HUES64 (cell line): ENCODE measurements at regions not wholly inside any gene's neighbourhood (a gene's known extent, or its start where the extent isn't known, plus 50 kb on each side); places are given as distances from the start of the nearest gene placed in this dataset.

Experiments
- H3K27ac ChIP-seq: 2 replicates; pipeline ENCODE4 v1.7.0; 2013; ENCODE audit warnings: low read depth, low read length, inconsistent platforms
- H3K27me3 ChIP-seq: 2 replicates; pipeline ENCODE4 v1.6.1; 2013; ENCODE audit warnings: mild to moderate bottlenecking, low read length; ENCODE audit not compliant: insufficient read depth
- H3K36me3 ChIP-seq: 2 replicates; pipeline ENCODE4 v1.6.1; 2013; ENCODE audit warnings: mild to moderate bottlenecking, low read length; ENCODE audit not compliant: insufficient read depth
- H3K4me1 ChIP-seq: 2 replicates; pipeline ENCODE4 v1.6.1; 2013; ENCODE audit warnings: mild to moderate bottlenecking, low read length, moderate library complexity; ENCODE audit not compliant: insufficient read depth
- H3K4me3 ChIP-seq: 2 replicates; pipeline ENCODE4 v1.5.1; 2013; ENCODE audit warnings: mild to moderate bottlenecking, low read length, moderate library complexity
- H3K9ac ChIP-seq: 2 replicates; pipeline ENCODE4 v1.6.1; 2013; ENCODE audit warnings: mild to moderate bottlenecking, low read depth, low read length
- H3K9me3 ChIP-seq: 2 replicates; pipeline ENCODE4 v1.6.1; 2013; ENCODE audit warnings: low read depth, low read length; ENCODE audit not compliant: insufficient read depth
- WGBS: fragments of 150-250, 120-280 bp; methylation state at CpG from one replicate; pipeline ENCODE4 v1.1.7; 2013; ENCODE audit warnings: missing lambda C conversion rate; 5-methylcytosine and 5-hydroxymethylcytosine counted together

DNA sequence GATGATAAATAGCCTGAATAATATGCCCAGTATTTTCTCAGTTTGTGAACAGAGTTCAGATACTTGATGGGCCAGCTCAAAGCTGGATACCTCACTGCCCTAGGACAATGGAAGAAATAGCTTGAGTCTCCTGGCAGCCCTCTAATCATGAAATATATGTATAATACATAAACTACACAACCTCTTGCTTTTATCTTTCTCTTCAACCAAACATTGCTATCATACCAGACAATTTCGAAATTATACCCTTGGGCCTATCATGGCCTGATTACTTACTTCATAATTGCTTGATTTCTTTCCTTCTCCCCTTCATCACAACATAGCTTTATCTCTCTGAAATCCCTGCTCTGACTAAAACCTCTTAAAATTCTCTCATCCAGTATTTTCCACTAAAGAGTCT, 1144.9 kb upstream of the C9orf72 start:
- Histone ChIP-seq H3K27me3 (no peaks in the 10 kb centered on the region), H3K9me3 (no peaks in the 10 kb centered on the region), H3K4me3 (no peak overlapping the region), H3K36me3 (no peaks in the 10 kb centered on the region), H3K27ac (no peak overlapping the region), H3K4me1 (no peaks in the 10 kb centered on the region), H3K9ac (no peak overlapping the region)
- WGBS = 94% methylated on average over 1 of the region's 1 CpG

DNA sequence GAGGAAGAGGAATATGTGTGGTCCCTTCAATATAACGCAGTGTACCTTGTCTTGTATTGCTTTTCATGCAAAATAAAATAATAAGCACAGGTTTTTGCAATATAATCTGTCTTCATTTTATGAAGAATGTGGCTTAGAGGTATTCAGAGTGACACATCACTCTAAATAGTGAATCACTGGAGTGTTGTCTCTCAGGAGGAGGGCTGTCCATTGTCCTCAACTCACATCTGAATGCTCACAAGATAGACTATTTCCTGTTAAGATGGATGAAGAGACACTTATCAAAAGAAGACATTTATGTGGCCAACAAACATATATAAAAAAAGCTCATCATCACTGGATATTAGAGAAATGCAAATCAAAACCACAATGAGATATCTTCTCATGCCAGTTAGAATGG, 1147.5 kb upstream of the C9orf72 start:
- no peak overlapping the region for H3K4me3 ChIP-seq
- H3K9ac ChIP-seq = no peak overlapping the region
- H3K27me3 ChIP-seq = no peaks in the 10 kb centered on the region
- H3K27ac ChIP-seq = no peak overlapping the region
- no peaks in the 10 kb centered on the region for H3K9me3 ChIP-seq
- no peaks in the 10 kb centered on the region for H3K36me3 ChIP-seq
- WGBS = 100% methylated on average over 1 of the region's 1 CpG
- no peaks in the 10 kb centered on the region for H3K4me1 ChIP-seq

DNA sequence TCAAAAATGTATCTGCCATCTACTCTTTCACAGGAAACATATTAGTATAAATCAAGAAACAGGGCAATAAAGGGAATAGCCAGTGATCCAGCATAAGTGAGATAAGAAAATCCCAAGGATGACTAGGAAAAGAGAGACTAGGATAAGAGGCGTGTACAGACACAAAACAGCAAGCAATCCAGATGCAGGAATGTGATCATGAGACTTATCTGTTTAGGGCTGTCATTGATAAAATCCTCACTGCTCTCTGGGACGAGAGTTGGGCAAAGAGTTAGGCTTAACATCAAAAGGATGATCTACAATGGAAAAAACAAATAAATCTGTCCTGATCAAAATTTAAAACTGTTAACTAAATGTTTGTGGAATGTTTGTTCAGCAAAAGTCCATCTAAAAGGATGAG, 1156.8 kb upstream of the C9orf72 start:
- Histone ChIP-seq H3K4me3 (no peak overlapping the region), H3K9ac (no peak overlapping the region), H3K27ac (no peak overlapping the region), H3K4me1 (no peaks in the 10 kb centered on the region), H3K27me3 (no peaks in the 10 kb centered on the region), H3K9me3 (no peaks in the 10 kb centered on the region), H3K36me3 (no peaks in the 10 kb centered on the region)
- WGBS = 91% methylated on average over 2 of the region's 2 CpGs

DNA sequence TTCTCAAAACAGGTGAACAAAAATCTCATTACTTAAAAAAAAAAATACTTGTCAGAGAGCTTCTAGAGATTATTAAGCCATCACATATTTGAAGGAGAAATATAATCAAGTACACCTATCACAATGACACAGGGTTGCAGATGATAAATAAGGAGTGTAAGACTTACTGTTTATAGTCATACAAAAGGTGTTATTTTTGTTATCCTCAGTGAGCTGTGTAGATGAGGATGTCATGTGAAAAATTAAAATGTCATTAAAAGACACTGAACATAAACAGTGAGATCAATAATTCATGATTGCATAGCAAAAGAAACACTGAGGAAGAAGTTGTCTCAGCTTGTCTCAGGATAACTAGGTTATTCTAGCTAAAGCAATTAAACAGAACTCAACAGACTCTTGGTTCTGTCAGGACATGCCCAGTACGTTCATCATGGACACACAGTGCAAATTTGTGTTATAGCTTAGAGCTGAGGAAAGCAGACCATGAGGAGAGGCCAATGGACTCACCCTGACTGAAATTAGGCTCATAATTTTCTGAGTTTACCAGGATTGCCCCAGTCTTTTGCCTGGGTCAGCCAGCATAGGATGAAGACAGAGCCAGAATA, 1162.6 kb upstream of the C9orf72 start:
- H3K4me3 ChIP-seq = no peak overlapping the region
- WGBS = 100% methylated on average over 1 of the region's 1 CpG
- no peak overlapping the region for H3K27ac ChIP-seq
- H3K9me3 ChIP-seq = no peaks in the 10 kb centered on the region
- no peaks in the 10 kb centered on the region for H3K36me3 ChIP-seq
- H3K27me3 ChIP-seq = no peaks in the 10 kb centered on the region
- H3K4me1 ChIP-seq = no peaks in the 10 kb centered on the region
- H3K9ac ChIP-seq = no peak overlapping the region

DNA sequence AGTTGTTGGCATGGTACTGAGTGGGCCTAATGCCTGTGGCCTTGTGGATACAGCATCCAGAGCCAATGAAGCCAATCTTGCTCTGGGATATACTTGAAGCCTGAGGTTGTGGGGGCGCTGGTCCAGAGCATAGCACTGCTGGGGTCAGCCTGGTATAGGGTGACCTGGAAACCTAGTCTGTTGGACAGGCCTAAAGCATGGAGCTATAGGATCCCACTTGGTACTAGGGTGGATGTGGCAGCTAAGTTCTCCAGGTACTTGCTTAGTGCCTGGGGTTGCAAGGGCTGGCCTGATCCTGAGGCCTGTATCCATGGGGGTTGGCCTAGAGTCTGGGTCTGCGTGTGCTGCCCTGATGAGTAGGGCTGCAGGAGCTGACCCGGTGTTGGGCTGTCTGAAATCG, 1168.2 kb upstream of the C9orf72 start:
- no peak overlapping the region for H3K9ac ChIP-seq
- no peak overlapping the region for H3K4me3 ChIP-seq
- H3K4me1 ChIP-seq = no peaks in the 10 kb centered on the region
- no peaks in the 10 kb centered on the region; the same call in 1 of the 2 replicates for H3K9me3 ChIP-seq
- H3K27me3 ChIP-seq = no peaks in the 10 kb centered on the region
- no peaks in the 10 kb centered on the region for H3K36me3 ChIP-seq
- H3K27ac ChIP-seq = no peak overlapping the region
- WGBS = 93% methylated on average over 4 of the region's 4 CpGs

DNA sequence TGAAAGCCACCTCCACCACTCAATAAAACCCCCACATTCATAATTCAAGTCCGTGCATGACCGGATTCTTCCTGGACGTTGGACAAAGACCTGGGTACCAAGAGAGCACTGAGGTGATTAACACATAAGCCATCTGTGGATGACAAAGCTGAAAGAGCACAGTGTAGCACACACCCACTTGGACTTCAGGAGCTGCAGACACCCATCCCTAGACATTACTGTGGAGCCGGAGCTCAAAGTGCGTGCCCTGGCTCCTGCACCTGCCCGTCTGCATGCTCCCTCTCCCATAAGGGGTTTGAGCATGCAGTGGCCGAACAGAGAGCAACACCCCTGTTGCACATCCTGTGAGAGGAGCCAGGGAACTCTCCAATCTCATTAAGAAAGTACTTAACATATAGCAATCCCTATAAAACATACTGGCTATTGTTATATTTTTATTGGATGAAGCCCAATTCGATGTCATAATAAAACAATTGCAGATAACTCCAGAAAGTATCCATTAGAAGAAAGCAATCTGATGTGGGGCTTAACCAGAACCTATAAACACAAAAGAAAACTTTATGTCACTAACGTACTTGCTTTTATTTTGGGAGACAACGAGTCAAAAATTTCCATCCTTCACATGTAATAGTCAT, 1174.2 kb upstream of the C9orf72 start:
- Histone ChIP-seq H3K4me1 (no peaks in the 10 kb centered on the region), H3K27me3 (no peaks in the 10 kb centered on the region), H3K27ac (no peak overlapping the region), H3K9ac (no peak overlapping the region), H3K9me3 (no peaks in the 10 kb centered on the region; the same call in 1 of the 2 replicates), H3K36me3 (no peaks in the 10 kb centered on the region), H3K4me3 (no peak overlapping the region)
- WGBS = 95% methylated on average over 10 of the region's 10 CpGs

DNA sequence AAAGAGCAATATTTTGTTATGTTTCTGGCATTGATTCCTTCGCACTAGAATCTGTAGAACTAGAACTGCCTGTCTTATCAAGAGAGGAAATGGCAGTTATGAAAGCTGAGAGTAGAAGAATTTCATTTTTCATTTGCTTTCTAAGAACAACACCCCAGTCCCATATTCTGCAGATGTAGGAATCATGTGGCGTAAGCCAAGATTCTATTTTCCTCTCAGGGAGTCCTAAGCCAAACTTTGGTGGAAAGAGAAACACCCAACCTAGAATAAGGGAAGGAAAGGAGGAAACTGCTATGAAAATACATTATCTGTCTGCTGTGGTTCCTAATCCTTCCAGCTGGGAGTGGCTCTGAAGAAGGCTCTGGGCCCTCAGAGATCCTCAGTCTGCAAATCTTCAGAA, 1176.9 kb upstream of the C9orf72 start:
- Histone ChIP-seq H3K36me3 (no peaks in the 10 kb centered on the region), H3K27ac (no peak overlapping the region), H3K9me3 (no peaks in the 10 kb centered on the region), H3K4me3 (no peak overlapping the region), H3K4me1 (no peaks in the 10 kb centered on the region), H3K9ac (no peak overlapping the region), H3K27me3 (no peaks in the 10 kb centered on the region)
- 100% methylated on average over 1 of the region's 2 CpGs for WGBS

DNA sequence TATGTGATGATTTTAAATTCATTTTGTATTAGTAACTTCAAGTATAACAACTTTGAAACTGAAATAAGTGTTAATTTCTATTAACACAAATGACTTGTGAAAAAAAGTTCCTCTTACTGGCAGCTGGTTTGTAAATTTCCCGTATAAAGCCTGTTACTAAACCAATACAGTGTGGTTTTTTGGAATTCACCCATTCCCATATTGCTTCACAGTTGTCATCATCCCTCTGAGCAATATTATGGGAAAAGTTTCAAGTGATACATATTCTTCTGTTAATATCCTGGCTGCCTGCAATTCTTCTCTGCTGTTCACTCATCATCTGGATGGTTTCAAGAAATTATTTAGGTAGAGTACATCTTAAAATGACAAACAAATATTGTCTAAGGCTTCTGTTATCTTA, 1185.1 kb upstream of the C9orf72 start:
- Histone ChIP-seq H3K36me3 (no peaks in the 10 kb centered on the region), H3K4me1 (peaks cover 14% of the 10 kb centered on the region), H3K4me3 (no peak overlapping the region), H3K9ac (no peak overlapping the region), H3K27ac (no peak overlapping the region), H3K9me3 (no peaks in the 10 kb centered on the region), H3K27me3 (no peaks in the 10 kb centered on the region)
- 83% methylated on average over 1 of the region's 1 CpG for WGBS

DNA sequence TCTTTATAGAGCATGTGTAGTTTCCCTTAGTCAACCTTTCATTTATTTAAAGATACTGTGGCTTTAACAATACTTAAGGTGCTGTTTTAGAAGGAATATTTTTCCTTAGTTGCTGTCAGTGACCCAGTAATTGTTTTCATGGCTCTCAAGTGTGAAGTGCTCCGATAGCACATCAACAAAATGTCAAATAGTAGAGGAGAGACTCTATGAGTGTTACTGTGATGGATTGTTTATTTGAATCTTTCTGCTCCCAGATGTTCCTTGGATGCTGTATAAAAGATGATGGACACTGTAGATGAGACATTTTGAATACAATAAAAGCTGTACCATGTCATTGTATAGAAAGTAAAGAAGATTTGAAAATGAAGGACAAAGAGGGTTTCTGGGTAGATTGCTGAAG, 1185.7 kb upstream of the C9orf72 start:
- Histone ChIP-seq H3K27me3 (no peaks in the 10 kb centered on the region), H3K4me3 (no peak overlapping the region), H3K36me3 (no peaks in the 10 kb centered on the region), H3K27ac (no peak overlapping the region), H3K9ac (no peak overlapping the region), H3K9me3 (no peaks in the 10 kb centered on the region), H3K4me1 (peaks cover 14% of the 10 kb centered on the region)
- 96% methylated on average over 1 of the region's 1 CpG for WGBS

DNA sequence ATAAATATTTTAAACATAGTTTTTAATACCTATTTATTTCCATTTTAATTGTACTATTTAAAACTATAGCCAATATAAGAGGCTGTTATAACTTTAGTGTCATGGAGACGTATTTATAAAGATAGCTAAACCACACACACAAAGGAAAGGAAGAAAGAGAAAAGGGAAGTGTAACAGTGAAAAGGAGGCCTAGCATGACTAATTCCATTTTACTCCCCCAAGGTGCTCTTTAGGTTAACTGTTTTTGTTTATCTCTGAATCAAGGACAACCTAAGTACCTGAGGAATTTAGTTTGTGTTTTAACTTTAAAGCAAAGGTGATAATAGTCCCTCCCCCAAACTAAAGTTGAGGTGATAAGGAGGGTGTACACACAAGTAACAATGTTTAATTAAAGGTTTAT, 1188.9 kb upstream of the C9orf72 start:
- Histone ChIP-seq H3K36me3 (no peaks in the 10 kb centered on the region), H3K27ac (no peak overlapping the region), H3K9ac (no peak overlapping the region), H3K27me3 (no peaks in the 10 kb centered on the region), H3K4me1 (peaks cover 14% of the 10 kb centered on the region), H3K9me3 (no peaks in the 10 kb centered on the region), H3K4me3 (no peak overlapping the region)
- no CpG with 5 or more reads among the region's 1 CpG for WGBS

DNA sequence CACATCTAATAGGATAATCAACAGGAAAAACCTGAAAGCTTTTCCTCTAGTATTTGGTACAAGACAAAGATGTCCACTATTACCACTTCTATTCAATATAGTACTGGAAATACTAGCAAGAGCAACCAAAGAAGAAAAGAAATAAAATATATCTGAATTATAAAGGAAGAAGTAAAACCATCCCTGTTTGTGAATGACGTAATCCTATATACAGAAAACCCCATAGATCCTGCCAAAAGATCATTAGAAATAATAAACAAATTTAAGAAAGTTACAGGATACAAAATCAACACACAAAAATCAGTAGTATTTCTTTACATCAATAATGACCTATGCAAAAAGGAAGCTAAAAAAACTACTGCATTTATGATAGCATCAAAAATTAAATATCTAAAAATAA, 1191.3 kb upstream of the C9orf72 start:
- H3K36me3 ChIP-seq = no peaks in the 10 kb centered on the region
- H3K9me3 ChIP-seq = no peaks in the 10 kb centered on the region
- H3K4me1 ChIP-seq = peaks cover 14% of the 10 kb centered on the region
- no CpG with 5 or more reads among the region's 1 CpG for WGBS
- no peak overlapping the region for H3K9ac ChIP-seq
- no peaks in the 10 kb centered on the region for H3K27me3 ChIP-seq
- no peak overlapping the region for H3K27ac ChIP-seq
- no peak overlapping the region for H3K4me3 ChIP-seq

DNA sequence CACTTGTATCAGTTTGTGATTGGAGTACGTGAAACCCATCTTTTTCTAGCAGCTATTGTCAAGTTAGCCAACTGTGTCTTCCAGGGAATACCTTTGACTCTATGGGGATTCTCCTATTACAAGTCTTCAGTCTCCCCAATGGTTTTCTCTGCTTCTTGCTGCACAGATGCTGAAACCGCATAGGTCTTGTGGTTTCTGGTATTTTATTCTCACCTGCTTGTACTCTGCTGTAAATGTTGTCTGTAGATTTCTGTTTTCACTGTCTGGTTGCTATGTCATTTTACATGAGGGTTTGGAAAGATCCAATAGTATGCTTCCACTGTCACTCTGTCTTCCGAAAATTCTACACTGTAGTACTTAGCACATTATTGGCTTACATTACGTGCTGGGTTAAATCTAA, 1196.9 kb upstream of the C9orf72 start:
- Histone ChIP-seq H3K4me1 (peaks cover 6% of the 10 kb centered on the region), H3K4me3 (no peak overlapping the region), H3K9ac (no peak overlapping the region), H3K27ac (no peak overlapping the region), H3K9me3 (no peaks in the 10 kb centered on the region), H3K36me3 (no peaks in the 10 kb centered on the region), H3K27me3 (no peaks in the 10 kb centered on the region)
- WGBS = 98% methylated on average over 2 of the region's 4 CpGs
